Pancreas (tissue), 10 donors: ENCODE measurements at regions not wholly inside any gene's neighbourhood (a gene's known extent, or its start where the extent isn't known, plus 50 kb on each side); places are given as distances from the start of the nearest gene placed in this dataset.
"Not testable (repeated sequence)": the region's sequence is repeated elsewhere in the genome, so short reads cannot be mapped to it uniquely, and the experiment has no call there.

ENCODE experiments used
- ATAC-seq, 4 donors: fragments of 200-7000 bp; cut with Tn5 transposase; one replicate each; pipeline versions ENCODE4 v1.8.0 to v1.9.1; 2020; ENCODE audit warnings: mild to moderate bottlenecking in 4 of 4, moderate library complexity in 4 of 4
- DNase-seq, 6 donors: peaks; one replicate each; pipeline ENCODE4 v3.0.0-alpha.2; 2020
- FAIRE-seq: peaks from 2 replicates; lab custom pipeline; 2012; peaks lifted over from hg19 to GRCh38; lab: Jason Lieb, UNC
- H3K27ac ChIP-seq, 4 donors: fragments of 200-600 bp; sonication (generic); 1 replicate in 3 of 4; 2 replicates in 1 of 4; pipeline versions ENCODE4 v1.5.0 to v1.8.0; 2020
- H3K27me3 ChIP-seq, 4 donors: fragments of 200-600 bp; one replicate each; pipeline ENCODE4 v1.8.0; 2021
- H3K36me3 ChIP-seq, 3 donors: fragments of 200-600 bp; sonication (generic) in 1 of 3; one replicate each; pipeline versions ENCODE4 v1.5.0 to v1.8.0; 2020 to 2021
- H3K4me1 ChIP-seq, 3 donors: fragments of 200-600 bp; one replicate each; pipeline ENCODE4 v1.8.0; 2021
- H3K4me3 ChIP-seq, 4 donors: fragments of 200-600 bp; sonication (generic) in 2 of 4; one replicate each; pipeline versions ENCODE4 v1.5.0 to v1.8.0; 2020 to 2021
- H3K9me3 ChIP-seq, 4 donors: fragments of 200-600 bp; one replicate each; pipeline ENCODE4 v1.8.0; 2021
- WGBS, 2 donors: extraction: QIAGEN DNeasy Blood & Tissue Kit; methylation state at CpG; one replicate each; pipeline ENCODE4 v1.1.7; 2013; 5-methylcytosine and 5-hydroxymethylcytosine counted together
- intact Hi-C, 3 donors: fragments of 100-400 bp; cut with DNase I; formaldehyde crosslinking; loops; one replicate each; pipeline versions ENCODE4 v1.11.1 to v1.14.2; 2022
- TF ChIP-seq, protein P1 (sequence below), 4 donors: fragments of 200-600 bp; sonication (generic) in 3 of 4; IDR thresholded peaks; one replicate each; pipeline versions ENCODE4 v1.5.0 to v1.8.0; 2021; ENCODE audit warnings: antibody characterized with exemption in 4 of 4
- donor health status: healthy with polysubstance abuse.
- donor health status: DM: no; HTN: no; CAD: no; lungs with moderate emphysema.
- donor health status: DM: no; HTN: no; CAD: no.
- donor health status: control.
- donor health status: control.
- donor health status: Bipolar disorder and iron deficiency.
- donor health status: DM: yes; HTN: yes; CAD: no.
- donor health status: DM: no; HTN: no; CAD: no.
- donor health status: DM: no; HTN: no; CAD: no.
- donor health status: DM: yes; HTN: yes; CAD: no.

DNA sequence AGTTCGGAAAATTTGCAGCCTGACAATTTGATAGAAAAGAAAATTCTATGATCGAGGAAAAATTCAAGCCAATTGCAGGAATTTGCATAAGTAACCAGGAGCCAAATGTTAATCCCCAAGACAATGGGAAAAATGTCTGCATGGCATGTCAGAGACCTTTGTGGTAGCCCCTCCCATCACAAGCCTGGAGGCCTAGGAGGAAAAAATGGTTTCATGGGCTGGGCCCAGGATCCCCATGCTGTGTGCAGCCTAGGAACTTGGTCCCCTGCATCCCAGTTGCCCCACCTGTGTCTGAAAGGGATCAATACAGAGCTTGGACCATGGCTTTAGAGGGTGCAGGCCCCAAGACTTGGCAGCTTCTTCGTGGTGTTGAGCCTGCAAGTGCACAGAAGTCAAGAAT, 1847.9 kb upstream of the ACO1 start:
- ATAC-seq: no peak
- FAIRE-seq: no peak

DNA sequence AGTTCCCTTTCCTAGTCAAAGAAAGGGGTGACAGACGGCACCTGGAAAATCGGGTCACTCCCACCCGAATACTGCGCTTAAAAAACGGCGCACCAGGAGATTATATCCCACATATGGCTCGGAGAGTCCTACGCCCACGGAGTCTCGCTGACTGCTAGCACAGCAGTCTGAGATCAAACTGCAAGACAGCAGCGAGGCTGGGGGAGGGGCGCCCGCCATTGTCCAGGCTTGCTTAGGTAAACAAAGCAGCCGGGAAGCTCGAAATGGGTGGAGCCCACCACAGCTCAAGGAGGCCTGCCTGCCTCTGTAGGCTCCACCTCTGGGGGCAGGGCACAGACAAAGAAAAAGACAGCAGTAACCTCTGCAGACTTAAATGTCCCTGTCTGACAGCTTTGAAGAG, 1844.7 kb upstream of the ACO1 start:
- 71 to 96% methylated on average over 4 to 15 of the region's 15 CpGs for WGBS, 2 donors
- FAIRE-seq, intact Hi-C loops, H3K27me3 ChIP-seq, H3K27ac ChIP-seq, H3K4me1 ChIP-seq, H3K9me3 ChIP-seq, H3K4me3 ChIP-seq, ATAC-seq, DNase-seq, H3K36me3 ChIP-seq: not testable (repeated sequence)

More for the DNA sequence above, 1847.9 kb upstream of the ACO1 start:
- no peaks in the 10 kb centered on the region for H3K4me1 ChIP-seq
- H3K36me3 ChIP-seq: no peaks in the 10 kb centered on the region
- H3K27ac ChIP-seq: no peak overlapping the region
- H3K9me3 ChIP-seq: no peaks in the 10 kb centered on the region
- no peak for DNase-seq
- WGBS, 2 donors: 32 to 41% methylated on average over 3 of the region's 3 CpGs
- no peaks in the 10 kb centered on the region for H3K27me3 ChIP-seq
- intact Hi-C loops: no loop called here
- TF ChIP-seq, protein P1, sequence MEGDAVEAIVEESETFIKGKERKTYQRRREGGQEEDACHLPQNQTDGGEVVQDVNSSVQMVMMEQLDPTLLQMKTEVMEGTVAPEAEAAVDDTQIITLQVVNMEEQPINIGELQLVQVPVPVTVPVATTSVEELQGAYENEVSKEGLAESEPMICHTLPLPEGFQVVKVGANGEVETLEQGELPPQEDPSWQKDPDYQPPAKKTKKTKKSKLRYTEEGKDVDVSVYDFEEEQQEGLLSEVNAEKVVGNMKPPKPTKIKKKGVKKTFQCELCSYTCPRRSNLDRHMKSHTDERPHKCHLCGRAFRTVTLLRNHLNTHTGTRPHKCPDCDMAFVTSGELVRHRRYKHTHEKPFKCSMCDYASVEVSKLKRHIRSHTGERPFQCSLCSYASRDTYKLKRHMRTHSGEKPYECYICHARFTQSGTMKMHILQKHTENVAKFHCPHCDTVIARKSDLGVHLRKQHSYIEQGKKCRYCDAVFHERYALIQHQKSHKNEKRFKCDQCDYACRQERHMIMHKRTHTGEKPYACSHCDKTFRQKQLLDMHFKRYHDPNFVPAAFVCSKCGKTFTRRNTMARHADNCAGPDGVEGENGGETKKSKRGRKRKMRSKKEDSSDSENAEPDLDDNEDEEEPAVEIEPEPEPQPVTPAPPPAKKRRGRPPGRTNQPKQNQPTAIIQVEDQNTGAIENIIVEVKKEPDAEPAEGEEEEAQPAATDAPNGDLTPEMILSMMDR (IDR thresholded peaks at IDR 0.05): no peak
- H3K4me3 ChIP-seq: no peak overlapping the region

- FAIRE-seq: no peak
- peak in 3 of 6 donors; percentile 6 to 47 (median 44) for DNase-seq
- H3K27me3 ChIP-seq: no peaks in the 10 kb centered on the region
- H3K4me1 ChIP-seq: no peaks in the 10 kb centered on the region
- TF ChIP-seq, protein P1 (IDR thresholded peaks at IDR 0.05): no peak
- H3K27ac ChIP-seq: no peak overlapping the region
- no peaks in the 10 kb centered on the region for H3K9me3 ChIP-seq
- H3K36me3 ChIP-seq: no peaks in the 10 kb centered on the region
- ATAC-seq: no peak
- WGBS, 2 donors: 81 to 86% methylated on average over 28 of the region's 28 CpGs
- intact Hi-C loops: no loop called here
- H3K4me3 ChIP-seq: no peak overlapping the region
Measured at GRCh38 chr9:30574355-30575151, 1809.9 kb upstream of the ACO1 start.

GRCh38 chr9:30575218-30575617, 1809.2 kb upstream of the ACO1 start:
- Histone ChIP-seq H3K36me3 (no peaks in the 10 kb centered on the region), H3K4me1 (no peaks in the 10 kb centered on the region), H3K27ac (no peak overlapping the region), H3K27me3 (no peaks in the 10 kb centered on the region), H3K9me3 (no peaks in the 10 kb centered on the region), H3K4me3 (no peak overlapping the region)
- DNase-seq (peak in 1 of 6 donors; percentile 37), FAIRE-seq (no peak), ATAC-seq (no peak)
- whole genome bisulfite sequencing, 2 donors: 76 to 80% methylated on average over 16 of the region's 16 CpGs
- TF ChIP-seq, protein P1 (IDR thresholded peaks at IDR 0.05): no peak
- intact Hi-C loops: no loop called here

- TF ChIP-seq, protein P1 (IDR thresholded peaks at IDR 0.05): no peak
- 85 to 86% methylated on average over 12 of the region's 12 CpGs for WGBS, 2 donors
- intact Hi-C loops: no loop called here
- no peak for FAIRE-seq
- Histone ChIP-seq H3K36me3 (no peaks in the 10 kb centered on the region), H3K4me3 (no peak overlapping the region), H3K27ac (no peak overlapping the region), H3K4me1 (no peaks in the 10 kb centered on the region), H3K27me3 (no peaks in the 10 kb centered on the region), H3K9me3 (no peaks in the 10 kb centered on the region)
- no peak for ATAC-seq
- peak in 1 of 6 donors; percentile 27 for DNase-seq
Measured at GRCh38 chr9:30575691-30576090, 1808.8 kb upstream of the ACO1 start.
